Panc1 (cell line): ENCODE measurements at regions not wholly inside any gene's neighbourhood (a gene's known extent, or its start where the extent isn't known, plus 50 kb on each side); places are given as distances from the start of the nearest gene placed in this dataset.

ENCODE experiments used
- CTCF ChIP-seq: fragments of 450-650 bp; IDR thresholded peaks from 2 replicates; pipeline ENCODE4 v1.5.1; 2017; ENCODE audit warnings: mild to moderate bottlenecking
- POLR2AphosphoS5 ChIP-seq: IDR thresholded peaks from 2 replicates; pipeline ENCODE4 v1.6.1; 2012; ENCODE audit warnings: mild to moderate bottlenecking, low read depth, low read length, moderate library complexity
- REST ChIP-seq, 2 experiments: IDR thresholded peaks; 2 replicates each; pipeline ENCODE4 v1.6.1; 2011 to 2012; ENCODE audit warnings: low read depth in 2 of 2, control low read depth in 1 of 2, low read length in 1 of 2, mild to moderate bottlenecking in 1 of 2, moderate library complexity in 1 of 2; ENCODE audit not compliant: insufficient read depth in 1 of 2
- SIN3A ChIP-seq: IDR thresholded peaks from 2 replicates; pipeline ENCODE4 v1.6.1; 2012; ENCODE audit warnings: low read depth, mild to moderate bottlenecking, low read length, moderate library complexity, borderline replicate concordance; ENCODE audit not compliant: insufficient read depth
- TCF7L2 ChIP-seq: IDR thresholded peaks from 2 replicates; pipeline ENCODE4 v1.6.1; 2011; ENCODE audit warnings: mild to moderate bottlenecking, low read depth, low read length, inconsistent platforms

DNA sequence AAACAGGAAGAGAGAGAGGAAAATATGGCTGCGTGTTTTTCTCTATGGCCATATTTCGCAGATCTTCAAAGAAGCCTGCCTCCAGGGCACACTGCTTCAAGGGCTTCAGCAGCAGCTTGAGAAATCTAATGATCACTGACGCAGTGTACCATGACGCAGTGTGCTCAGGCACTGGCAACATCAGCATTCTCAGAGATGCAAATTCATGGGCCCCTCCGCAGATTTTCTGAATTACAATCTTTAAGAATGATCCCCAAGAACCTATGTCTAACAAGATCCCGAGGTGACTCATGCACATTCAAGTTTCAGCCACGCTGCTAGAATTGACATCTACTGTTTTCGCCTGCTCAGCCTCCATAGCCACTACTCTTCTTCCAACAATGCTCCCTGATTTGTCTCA, 143.9 kb upstream of the ZNF366 start:
- no peak for TF ChIP-seq CTCF
- TF ChIP-seq POLR2AphosphoS5: no peak
- no peak for TF ChIP-seq TCF7L2
- no peak for TF ChIP-seq REST (IDR thresholded peaks at IDR 0.05; ENCODE audit: insufficient read depth in 1 of 2, low read depth in 2 of 2, low read length in 1 of 2)
- TF ChIP-seq SIN3A: no peak
